ENCODE measurements at regions not wholly inside any gene's neighbourhood (a gene's known extent, or its start where the extent isn't known, plus 50 kb on each side); places are given as distances from the start of the nearest gene placed in this dataset.

DNA sequence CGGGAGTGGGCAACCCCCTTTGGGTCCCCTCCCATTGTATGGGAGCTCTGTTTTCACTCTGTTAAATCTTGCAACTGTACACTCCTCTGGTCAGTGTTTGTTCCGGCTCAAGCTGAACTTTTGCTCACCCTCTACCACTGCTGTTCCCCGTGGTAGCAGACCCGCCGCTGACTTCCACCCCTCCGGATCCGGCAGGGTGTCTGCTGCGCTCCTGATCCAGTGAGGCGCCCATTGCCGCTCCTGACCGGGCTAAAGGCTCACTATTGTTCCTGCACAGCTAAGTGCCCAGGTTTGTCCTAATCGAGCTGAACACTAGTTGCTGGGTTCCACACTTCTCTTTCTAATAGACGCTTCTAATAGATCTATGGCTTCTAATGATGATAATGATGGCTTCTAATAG is 488.6 kb downstream of the MRPL39 start:
- DNase-seq = no peak

DNA sequence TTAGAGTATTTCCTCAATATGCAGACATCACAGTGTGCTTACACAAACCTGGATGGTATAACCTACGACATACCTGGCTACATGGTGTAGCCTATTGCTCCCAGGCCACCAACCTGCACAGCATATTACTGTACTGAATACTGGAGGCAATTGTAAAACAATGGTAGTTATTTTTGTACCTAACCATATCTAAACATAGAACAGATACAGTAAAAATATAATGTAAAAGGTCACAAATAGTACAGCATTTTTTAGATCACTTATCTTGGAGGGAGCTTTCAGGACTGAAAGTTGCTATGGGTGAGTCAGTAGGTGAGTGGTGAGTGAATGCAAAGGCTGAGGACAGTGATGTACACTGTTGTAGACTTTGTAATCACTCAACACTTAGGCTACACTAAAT is 492.3 kb downstream of the MRPL39 start:
- no peak for DNase-seq

DNA sequence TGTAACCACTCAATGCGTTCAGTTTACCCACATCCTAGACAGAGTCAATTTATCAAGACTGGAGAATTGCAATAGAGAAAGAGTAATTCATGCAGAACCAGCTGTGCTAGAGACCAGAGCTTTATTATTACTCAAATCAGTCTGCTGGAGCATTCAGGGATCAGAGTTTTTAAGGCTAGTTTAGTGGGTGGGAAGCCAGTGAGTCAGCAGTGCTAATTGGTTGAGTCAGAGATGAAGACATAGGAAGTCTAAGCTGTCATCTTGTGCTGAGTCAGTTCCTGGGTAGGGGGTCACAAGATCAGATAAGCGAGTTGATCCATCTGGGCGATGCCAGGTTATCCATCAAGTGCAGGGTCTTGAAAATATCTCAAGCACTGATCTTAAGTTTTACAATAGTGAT is 499.6 kb downstream of the MRPL39 start:
- DNase-seq = no peak

DNA sequence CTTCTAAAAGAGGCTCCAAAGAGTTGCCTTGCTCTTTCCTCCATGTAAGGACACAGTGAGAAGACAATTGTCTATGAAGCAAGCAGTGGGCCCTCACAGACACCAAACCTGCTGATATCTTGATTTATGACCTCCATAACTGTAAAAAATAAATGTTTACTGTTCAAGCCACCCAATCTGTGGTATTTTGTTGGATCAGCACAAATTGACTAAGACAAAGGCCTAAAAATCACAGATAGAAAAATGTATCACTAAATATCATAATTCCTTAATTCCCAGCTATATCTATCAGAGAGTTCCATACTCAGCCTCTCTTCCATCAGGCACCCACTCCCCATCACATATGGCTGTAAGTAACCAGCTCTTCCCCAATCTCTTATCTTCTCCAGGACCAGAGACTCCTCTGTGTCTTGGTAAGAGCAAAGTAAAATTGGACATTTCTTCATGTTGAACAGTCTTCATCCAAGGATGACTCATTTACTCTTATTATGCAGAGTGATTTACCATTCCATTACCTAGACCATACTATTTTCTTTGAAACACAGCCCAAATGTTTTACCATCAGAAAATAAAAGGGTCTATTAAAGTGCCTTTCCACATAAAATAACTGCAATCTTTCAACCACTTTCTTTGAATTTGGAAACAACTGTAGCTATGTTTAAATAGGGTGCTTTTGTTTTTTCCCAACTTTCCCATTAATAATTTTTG is 503.6 kb downstream of the MRPL39 start:
- DNase-seq = no peak

DNA sequence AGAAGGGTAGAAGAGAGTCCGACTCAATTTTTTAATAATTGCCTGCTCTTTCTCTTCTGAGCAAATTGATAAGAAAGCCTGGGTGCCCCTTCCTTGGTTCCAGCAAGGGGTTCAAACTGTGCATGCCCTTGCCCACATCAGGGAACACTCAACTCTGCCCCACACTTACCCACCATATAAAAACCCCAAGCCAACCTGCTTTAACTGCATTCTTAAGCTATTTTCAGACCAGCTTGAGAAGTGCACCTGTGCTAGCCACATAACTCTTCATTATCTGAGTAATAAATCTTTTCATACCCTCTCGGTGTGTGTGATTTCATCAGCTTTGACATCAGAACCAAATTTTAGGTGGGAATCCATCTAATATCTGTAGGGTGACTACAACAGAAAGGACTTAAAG is 509.6 kb downstream of the MRPL39 start:
- DNase-seq = no peak

DNA sequence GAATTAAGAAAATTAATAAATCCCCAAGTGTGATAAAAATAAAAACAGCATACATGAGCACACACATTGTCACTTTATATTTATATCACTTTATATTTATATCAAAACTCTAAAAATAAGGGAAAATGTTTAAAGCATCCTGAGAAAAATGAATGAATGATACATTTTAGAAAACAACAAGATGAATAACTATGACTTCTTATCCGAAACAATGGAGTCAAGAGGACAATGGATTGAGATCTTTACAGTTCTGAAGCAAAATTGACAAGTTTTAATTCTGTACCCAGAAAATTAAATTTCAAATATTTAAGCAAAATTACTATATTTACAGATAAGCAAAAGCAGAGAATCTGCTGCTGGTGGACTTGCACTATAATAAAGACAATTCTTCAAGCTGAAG is 512.6 kb downstream of the MRPL39 start:
- DNase-seq = no peak

DNA sequence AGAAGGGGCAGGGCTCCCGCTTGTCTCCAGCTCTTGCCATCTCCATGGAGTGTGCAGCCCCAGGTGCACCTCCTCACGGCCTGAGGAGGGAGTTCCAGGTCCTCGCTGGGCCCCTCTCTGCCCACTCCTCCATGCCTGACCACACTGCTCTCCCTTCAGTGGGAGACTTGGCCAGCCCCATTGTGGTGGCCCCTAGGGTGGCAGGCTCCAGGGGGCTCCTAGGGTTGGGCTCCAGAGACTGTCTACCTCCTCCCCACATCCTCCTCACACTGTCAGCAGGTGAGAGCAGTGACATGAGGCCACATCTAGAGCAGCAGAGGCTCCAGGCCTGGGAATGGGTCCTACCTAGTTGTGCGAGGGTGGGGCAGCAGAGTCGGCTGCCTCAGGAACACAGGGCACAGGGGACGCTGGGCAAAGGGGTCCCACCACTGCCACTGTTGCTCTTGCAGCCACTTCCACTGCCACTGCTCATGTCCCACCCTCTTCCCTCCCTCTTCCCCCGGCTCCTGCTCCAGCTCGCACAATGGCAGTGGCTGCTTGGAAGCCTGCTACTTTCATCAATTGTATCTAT is 514.8 kb downstream of the MRPL39 start:
- DNase-seq = no peak

DNA sequence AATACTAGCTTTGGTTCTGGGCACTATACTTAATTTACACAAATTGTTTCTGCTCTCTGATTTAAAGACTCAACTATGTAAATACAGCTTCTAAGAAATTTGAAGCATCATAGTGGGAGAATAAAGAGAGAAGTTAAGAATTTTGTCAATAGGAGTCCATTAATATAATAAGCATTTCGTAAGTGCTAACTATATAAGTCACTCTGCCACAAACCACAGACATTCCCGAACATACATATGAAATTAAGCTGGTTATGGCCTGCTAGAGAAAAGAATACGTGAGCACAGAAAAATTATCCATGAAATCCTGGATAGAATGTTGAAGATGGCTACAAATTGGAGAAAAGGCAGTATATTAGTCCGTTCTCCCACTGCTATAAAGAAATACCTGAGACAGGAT is 526.2 kb downstream of the MRPL39 start:
- DNase-seq = no peak

DNA sequence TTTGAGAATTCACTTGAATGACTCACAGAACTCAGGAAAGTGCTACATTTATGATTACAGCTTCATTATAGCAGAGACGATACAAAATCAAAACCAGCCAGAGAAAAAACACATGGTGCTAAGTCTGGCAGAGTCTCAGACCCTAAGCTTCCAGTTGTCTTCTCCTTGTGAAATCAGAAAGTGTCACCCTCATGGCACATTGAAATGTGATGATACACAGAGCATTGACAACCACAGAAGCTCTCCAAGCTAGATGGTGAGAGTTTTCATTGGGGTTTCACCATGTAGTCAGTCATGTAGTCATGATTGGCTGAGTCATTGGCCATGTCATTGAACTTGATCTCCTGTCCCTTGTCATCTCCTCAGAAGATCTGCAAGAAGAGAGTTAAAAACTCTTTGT is 526.6 kb downstream of the MRPL39 start:
- no peak for DNase-seq

DNA sequence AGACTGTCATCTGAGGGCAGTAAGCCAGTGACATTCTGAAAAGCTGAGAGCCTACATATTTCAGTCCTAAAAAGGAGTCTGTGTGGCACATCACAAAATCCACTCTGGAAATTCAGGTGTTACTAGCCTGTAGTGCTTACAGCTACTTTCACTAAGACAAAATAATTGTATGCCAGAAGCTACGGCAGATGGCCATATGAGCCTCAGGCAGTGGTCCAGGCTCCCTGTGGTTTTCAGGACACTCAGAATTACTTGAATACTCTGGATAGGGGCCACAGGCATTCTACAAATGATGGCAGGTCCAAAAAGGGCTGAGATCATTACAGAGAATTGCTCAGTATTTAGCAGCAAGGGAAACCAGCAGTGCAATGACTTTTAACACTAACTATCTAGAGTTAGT is 527.1 kb downstream of the MRPL39 start:
- no peak for DNase-seq

DNA sequence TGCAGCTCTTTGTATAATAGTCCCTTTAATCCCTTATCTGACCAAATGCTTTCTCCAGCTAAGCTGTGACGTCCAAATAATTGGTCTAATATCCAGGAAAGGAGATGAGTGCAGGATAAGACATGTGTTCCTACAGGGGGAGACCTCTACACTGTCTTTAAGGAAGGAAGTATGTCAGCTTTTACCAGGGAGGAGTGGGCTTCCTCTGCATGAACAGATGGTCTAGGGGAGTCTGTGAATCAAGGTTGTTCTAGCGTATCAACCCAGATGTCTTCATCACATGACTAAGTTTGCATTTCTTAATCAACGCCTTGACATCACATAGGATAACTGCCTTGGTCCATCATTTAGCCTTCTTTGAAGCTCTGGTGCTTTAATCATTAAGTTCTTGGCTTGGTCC is 528.2 kb downstream of the MRPL39 start:
- no peak for DNase-seq

DNA sequence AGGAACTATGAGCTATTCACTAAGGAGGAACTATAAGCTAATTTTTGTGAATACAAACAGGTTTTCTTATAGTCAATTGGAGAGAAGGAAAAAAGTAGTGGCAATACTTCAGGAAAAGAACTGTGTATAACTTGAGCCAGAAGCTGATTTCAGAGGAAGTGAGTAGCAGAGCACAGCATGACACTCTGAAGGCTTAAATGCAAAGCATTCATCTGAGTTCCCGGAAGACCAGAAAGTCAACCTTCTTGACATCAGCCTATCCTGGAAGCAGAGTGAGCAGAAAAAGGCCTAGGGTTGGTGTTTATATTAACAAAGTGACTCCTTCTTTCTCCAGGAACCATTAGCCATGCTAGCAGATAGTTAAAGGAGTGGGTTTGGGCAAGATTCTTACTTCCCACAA is 545.2 kb downstream of the MRPL39 start:
- DNase-seq = no peak

DNA sequence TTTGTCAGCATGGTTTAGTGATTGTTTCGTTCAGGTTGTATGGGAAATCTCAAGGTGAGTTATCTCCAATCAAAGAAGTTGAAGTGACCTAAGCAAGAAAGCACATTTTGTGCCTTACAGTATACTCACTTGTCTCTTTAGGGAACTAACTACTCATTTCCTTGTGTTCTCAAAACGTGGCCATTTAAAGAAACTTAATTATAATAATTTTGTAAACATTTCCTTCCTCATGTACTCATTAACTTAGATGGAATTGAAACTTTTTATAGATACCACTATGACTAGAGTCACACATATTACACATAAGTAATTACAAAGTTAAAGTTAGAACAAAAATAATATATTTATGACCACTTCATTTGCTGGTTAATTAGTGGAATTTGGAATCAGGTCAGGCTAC is 552.6 kb downstream of the MRPL39 start:
- no peak for DNase-seq

DNA sequence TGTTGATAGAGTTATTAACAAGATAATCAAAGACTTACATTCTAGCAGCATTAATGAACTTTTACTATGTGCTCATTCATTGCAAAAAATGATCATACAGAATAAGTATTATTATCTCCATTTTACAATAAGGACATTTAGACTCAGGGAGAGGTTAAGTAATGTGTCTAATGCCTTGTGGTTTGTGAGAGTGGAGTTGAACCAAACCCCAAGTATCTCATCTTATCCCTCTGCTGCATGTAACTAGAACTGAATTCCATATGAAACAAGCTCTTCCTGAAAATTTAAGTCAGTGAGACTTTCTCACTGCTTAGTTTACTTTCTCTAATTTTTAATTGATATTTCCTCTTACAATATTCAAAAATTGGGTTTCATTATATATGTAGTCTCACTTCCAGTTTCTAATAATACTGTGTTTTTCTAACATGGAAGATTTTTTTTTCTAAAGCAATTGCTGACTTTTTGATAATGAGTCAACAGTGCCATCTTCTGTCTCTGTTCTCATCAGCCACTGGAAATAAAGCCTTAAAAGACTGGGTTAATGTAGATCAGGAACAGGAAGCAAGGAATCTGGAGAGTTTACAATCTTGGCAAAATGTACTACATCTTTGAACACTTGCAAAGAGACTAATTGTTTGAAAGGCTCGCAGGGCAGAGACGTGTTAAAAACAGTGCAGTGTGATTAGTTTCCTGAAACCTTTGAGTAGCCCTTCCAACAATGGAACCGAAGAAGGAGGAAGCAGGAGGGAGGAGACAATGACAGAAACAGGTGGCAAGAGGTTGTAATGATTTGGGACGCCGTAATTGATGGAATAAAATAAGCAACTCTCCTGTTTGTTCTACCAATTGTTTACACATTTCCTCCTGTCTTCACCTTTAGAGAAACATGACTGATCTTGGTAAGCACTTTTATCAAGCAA is 567.6 kb downstream of the MRPL39 start:
- DNase-seq = no peak

DNA sequence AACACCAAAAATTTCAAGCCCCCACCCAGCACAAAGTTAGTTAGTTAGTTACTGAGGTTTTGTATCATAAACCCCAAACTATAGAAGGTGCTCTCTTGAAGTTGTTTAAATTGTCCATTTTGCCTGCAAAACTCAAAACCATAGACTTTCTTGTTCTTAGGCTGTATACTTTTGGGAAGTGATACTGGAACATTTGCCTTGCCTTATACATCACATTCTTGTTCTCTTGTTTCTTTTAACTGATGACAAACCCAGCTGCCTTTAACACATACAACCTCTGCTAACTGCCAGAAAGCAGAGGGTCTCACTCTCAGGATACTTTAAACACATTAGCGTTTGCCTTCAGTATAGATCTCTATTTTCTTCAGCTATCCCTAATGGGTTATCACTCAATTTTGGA is 570.5 kb downstream of the MRPL39 start:
- DNase-seq = no peak

DNA sequence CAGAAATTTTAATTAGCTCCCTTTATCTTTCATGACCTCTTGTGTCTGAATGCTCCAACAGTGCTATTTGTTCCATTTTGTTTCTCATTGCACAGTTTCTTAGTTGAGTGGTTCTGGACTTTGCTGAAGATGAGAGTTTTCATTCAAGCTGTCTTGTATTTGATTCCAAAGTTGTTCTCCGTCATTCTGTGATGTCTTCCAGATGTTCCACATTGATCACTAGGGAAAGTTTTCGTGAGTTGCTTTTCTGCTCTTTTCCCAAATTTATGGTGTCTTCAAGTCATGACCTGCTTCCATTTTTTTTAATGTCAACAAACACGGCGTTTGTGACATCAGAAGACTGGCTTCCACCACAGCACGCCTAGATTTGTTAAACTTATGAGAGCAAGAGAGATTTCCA is 575.5 kb downstream of the MRPL39 start:
- DNase-seq = no peak

DNA sequence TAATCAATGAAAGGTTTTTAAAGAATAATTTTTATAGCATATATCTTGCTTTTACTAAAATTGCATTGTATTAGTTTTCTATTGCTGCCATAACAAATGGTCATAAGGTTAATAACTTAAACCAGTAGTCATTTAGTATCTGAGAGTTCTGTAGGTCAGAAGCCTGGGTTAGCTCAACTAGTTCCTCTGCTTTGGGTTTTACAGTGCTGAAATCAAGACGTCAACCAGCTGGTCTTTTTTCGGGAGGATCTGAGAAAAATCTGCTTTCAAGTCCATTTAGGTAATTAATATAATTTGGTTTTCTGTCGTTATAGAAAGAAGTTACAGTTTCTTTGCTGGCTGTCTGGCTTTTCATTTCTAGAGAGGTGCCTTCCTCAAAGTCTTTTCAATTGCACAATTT is 577.7 kb downstream of the MRPL39 start:
- DNase-seq = no peak

DNA sequence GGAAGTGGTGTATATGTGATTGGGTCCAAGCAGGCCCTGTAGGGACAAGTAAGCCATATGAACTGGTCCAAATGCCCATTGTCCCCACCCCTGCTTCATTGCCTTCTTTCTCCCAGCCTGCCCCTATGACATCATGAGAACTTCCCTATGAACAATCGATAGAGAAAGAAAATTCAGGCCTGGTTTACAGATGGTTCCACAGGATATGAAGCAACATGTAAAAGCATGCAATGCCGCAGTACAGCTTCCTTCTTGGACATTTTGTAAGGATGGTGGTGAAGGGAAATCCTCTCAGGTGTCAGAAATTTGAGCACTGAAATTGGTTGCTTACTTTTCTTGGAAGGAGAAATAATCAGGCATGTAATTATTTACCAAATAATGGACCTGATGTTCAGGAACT is 581.7 kb downstream of the MRPL39 start:
- no peak for DNase-seq

DNA sequence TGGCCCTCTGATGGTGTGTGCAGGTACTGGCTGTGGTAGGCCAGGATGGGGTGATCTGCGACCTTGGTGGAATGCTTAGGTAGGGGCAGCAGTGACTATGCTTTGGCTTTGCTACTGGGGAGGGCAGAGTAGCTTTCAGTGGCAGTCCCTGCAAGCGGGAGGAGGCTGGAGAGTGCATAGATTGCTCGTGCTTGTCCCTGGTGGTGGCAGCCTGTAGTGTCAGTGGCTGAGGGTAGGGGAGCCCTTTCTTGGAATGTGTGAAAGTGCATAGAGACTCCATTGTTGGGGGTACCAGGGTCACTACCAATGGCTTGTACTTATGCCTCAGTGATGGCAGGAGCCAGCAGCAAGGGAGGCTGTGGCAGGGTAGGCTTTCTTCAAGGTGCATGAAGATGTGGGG is 582.6 kb downstream of the MRPL39 start:
- no peak for DNase-seq

DNA sequence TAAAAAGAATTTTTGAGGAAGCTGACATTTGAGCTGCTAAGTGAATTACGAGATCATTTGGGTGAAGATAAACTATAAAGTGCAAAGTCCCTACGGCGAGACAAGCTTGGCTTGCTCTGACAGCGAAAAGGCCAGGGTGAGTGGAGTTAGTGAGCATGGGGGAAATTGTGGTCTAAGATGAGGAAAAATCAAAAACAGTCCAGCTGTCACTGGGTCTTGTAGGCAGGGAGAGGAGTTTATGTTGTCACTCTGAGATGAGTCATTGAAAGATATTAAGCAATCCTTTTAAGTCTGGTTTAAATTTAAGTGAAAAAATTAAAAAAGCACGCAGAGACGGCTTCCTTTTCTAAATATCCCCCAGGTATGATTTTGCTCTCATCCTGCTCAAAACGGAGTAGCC is 601.9 kb downstream of the MRPL39 start:
- no peak for DNase-seq

DNA sequence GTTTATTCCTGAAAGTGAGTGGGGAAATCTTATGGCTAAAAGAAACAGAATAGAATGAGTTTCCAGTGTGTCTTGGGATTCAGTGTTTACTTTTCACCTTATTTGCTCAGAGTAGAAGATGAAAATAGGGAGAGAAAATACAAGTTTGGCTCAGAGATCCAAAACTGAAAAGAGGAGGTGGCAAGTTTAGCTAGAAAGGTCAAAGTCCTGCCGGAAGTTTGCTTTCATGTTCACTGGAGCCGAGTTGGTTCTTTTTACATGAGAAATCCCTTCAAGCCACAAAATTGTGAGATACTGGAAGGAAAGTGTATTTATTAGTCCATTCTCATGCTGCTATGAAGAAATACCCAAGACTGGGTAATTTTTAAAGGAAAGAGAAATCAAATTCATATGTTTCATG is 604.6 kb downstream of the MRPL39 start:
- DNase-seq = no peak

DNA sequence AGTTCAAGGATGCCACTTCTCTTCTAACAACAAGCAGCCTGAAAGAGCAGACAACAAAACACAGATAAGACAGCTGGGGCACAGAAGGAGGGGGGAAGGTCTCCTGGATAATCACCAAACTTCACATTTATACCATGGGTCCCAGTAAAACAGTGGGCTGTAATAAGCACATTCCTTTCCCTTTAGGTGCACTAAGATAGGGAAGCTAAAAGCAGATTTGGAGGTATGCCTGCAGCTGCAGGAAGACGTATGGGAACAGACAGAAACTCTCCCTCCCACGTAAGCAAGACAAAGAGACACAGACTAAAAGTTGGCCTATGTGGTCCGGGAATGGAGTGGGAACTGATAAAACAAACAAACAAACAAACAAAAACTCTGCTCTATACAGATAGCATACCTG is 612.1 kb downstream of the MRPL39 start:
- no peak for DNase-seq

DNA sequence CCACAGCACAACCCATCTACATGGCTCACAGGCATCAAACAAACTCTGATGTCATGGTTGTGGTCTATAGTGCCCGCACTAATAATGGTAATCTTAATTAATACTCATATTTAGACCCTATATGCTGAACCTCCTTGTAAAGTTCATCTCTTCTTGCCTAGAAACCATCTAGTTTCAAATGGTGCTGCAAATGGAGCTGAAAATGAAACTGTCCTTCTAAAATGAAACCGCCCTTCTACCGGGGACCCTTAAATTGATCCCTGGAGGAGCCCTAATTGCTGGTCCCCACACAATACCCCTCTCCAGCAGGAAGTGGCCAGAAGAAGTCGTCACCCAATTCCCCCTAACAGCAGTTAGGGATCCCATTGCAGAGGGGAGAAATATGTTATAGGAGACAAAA is 612.6 kb downstream of the MRPL39 start:
- no peak for DNase-seq

DNA sequence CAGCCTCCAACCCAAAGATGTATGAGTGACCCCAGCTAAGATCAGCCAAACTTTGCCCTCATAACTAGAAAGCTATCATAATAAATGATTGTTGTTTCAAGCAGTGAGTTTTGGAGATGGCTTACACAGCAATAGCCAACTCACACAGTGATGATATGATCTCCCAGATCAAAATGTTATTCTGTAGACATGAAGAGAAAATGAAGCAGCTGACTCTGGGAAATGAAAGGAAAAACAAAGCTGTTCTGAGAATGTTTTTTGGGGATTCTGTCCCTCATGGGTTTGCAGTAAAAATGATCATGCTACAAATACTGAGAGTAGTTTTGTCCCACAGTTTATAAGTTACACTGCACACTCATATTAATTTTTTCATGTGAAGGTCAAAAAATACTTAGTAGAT is 617.8 kb downstream of the MRPL39 start:
- DNase-seq = no peak

Data from NCI-H510A treated with DMSO at 0.1 percent for 48 hours (cell line).